ENCODE measurements at regions not wholly inside any gene's neighbourhood (a gene's known extent, or its start where the extent isn't known, plus 50 kb on each side); places are given as distances from the start of the nearest gene placed in this dataset.

DNA sequence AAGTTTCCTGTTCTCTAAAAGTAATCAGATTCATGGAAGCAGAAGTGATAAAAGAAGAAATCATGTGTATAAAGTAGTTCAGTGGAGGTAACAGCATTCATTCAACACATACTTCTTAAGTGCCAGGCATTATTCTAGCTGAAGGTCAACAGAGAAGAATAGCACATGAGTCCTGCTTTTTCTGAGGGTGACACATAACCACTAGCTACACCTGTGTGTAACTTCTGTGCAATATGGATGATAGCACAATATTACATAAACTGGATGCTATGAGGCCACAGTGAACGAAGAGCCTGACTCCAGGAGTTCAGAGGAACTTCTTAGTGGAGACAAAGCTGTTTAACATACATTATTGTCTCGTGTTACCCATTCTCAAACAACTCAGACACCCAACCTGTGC is 114.3 kb upstream of the PCED1B start:
- TF ChIP-seq, protein P1, sequence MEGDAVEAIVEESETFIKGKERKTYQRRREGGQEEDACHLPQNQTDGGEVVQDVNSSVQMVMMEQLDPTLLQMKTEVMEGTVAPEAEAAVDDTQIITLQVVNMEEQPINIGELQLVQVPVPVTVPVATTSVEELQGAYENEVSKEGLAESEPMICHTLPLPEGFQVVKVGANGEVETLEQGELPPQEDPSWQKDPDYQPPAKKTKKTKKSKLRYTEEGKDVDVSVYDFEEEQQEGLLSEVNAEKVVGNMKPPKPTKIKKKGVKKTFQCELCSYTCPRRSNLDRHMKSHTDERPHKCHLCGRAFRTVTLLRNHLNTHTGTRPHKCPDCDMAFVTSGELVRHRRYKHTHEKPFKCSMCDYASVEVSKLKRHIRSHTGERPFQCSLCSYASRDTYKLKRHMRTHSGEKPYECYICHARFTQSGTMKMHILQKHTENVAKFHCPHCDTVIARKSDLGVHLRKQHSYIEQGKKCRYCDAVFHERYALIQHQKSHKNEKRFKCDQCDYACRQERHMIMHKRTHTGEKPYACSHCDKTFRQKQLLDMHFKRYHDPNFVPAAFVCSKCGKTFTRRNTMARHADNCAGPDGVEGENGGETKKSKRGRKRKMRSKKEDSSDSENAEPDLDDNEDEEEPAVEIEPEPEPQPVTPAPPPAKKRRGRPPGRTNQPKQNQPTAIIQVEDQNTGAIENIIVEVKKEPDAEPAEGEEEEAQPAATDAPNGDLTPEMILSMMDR (conservative IDR thresholded peaks at IDR 0.05 in 1 of 2, IDR thresholded peaks at IDR 0.05 in 1 of 2; ENCODE audit: extremely low read depth in 1 of 2, insufficient read depth in 1 of 2, low read depth in 1 of 2, low read length in 2 of 2): no peak
- no peak for TF ChIP-seq EZH2 (IDR thresholded peaks at IDR 0.05; ENCODE audit: borderline replicate concordance, low read length)

Measured in mammary epithelial cell (primary cell).